ENCODE measurements at regions not wholly inside any gene's neighbourhood (a gene's known extent, or its start where the extent isn't known, plus 50 kb on each side); places are given as distances from the start of the nearest gene placed in this dataset.

DNA sequence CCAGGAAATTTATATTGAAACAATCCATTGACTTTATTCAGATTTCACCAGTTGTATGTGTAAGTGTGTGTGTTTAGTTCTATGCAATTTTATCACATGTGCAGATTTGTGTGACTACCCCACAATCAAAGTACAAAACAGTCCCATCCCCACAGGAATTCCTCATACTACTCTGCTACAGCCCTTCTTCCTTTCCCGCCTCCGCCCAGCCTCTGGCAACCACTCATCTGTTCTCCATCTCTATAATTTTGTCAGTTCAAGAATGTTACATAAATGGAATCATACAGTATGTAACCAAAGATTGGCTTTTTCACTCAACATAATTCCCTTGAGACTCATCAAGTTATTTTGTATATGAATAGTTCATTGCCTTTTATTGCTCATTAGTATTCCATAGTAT, 289.1 kb downstream of the GADD45G start:
- TF ChIP-seq POLR2A (IDR thresholded peaks at IDR 0.05; ENCODE audit: low read length): no peak
- TF ChIP-seq GATA1 (IDR thresholded peaks at IDR 0.05; ENCODE audit: low read depth, low read length): no peak
